ENCODE measurements at regions not wholly inside any gene's neighbourhood (a gene's known extent, or its start where the extent isn't known, plus 50 kb on each side); places are given as distances from the start of the nearest gene placed in this dataset.

DNA sequence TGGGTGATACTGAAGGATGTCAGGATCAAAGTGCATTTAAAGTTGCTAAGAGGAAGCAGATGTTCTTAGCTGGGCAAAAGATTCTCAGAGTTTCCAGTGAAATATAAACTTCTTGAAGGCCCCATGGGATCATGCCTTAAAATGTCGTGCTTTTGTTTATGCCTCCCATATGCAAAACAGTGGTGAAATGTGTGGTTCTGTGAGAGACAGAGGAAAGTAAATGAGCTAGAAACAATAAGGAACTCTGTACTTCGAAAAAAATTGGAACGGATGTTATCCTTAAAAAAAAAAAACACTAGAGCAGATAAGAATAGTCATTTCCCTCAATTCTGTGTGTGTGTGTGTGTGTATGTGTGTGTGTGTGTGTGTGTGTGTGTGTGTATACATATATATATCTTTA is 497.0 kb upstream of the TBL1XR1 start:
- TF ChIP-seq, protein P1, sequence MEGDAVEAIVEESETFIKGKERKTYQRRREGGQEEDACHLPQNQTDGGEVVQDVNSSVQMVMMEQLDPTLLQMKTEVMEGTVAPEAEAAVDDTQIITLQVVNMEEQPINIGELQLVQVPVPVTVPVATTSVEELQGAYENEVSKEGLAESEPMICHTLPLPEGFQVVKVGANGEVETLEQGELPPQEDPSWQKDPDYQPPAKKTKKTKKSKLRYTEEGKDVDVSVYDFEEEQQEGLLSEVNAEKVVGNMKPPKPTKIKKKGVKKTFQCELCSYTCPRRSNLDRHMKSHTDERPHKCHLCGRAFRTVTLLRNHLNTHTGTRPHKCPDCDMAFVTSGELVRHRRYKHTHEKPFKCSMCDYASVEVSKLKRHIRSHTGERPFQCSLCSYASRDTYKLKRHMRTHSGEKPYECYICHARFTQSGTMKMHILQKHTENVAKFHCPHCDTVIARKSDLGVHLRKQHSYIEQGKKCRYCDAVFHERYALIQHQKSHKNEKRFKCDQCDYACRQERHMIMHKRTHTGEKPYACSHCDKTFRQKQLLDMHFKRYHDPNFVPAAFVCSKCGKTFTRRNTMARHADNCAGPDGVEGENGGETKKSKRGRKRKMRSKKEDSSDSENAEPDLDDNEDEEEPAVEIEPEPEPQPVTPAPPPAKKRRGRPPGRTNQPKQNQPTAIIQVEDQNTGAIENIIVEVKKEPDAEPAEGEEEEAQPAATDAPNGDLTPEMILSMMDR (IDR thresholded peaks at IDR 0.05) = no peak
- no peak for TF ChIP-seq EP300 (IDR thresholded peaks at IDR 0.05)

Measured in ovary (tissue), 3 donors.